IMR-90 (cell line): ENCODE measurements at regions not wholly inside any gene's neighbourhood (a gene's known extent, or its start where the extent isn't known, plus 50 kb on each side); places are given as distances from the start of the nearest gene placed in this dataset.

Source experiments
- ATAC-seq: fragments of 200-7000 bp; cut with Tn5 transposase; 2 replicates; pipeline ENCODE4 v1.9.1; 2020; ENCODE audit warnings: low read depth, mild to moderate bottlenecking, moderate library complexity
- BruUV-seq: library from RNA; stranded (reverse); fragments of 400-500 nt; replicated peaks from 2 replicates; lab custom pipeline; 2021; lab: Mats Ljungman, UMichigan
- CTCF ChIA-PET: fragments of 300-600 bp; formaldehyde crosslinking; extraction: SDS; loops from one replicate; lab custom pipeline; 2021; ENCODE audit warnings: antibody characterized with exemption; lab: Yijun Ruan, JAX
- POLR2A ChIA-PET: fragments of 300-600 bp; sonication (Branson Sonifier 250); formaldehyde crosslinking; loops from one replicate; lab custom pipeline; 2022; ENCODE audit warnings: antibody characterized with exemption; ENCODE audit not compliant: unreplicated experiment; lab: Charles Lee
- DNase-seq: peaks from one replicate; pipeline ENCODE4 v3.0.0; 2013
- H2AFZ ChIP-seq: replicated peaks from 2 replicates; pipeline ENCODE3; 2013; ENCODE audit warnings: low read length, mild to moderate bottlenecking; ENCODE audit not compliant: poor library complexity
- H2AK5ac ChIP-seq: 2 replicates; pipeline ENCODE4 v1.6.1; 2013; ENCODE audit warnings: low read depth, low read length, inconsistent platforms
- H2AK9ac ChIP-seq: replicated peaks from 2 replicates; pipeline ENCODE3; 2013; ENCODE audit warnings: mild to moderate bottlenecking, low read depth, low read length, moderate library complexity; ENCODE audit not compliant: poor library complexity
- H2BK120ac ChIP-seq: 2 replicates; pipeline ENCODE4 v1.6.1; 2013; ENCODE audit warnings: low read depth, low read length, inconsistent platforms
- H2BK15ac ChIP-seq: 3 replicates; pipeline ENCODE4 v1.6.1; 2013; ENCODE audit warnings: low read depth, low read length, inconsistent platforms
- H2BK20ac ChIP-seq: 2 replicates; pipeline ENCODE4 v1.6.1; 2013; ENCODE audit warnings: low read depth, mild to moderate bottlenecking, inconsistent platforms, low read length, moderate library complexity
- H2BK5ac ChIP-seq: 2 replicates; pipeline ENCODE4 v1.6.1; 2013; ENCODE audit warnings: mild to moderate bottlenecking, low read depth, low read length, inconsistent platforms; ENCODE audit not compliant: poor library complexity, severe bottlenecking
- H3K14ac ChIP-seq: replicated peaks from 2 replicates; pipeline ENCODE4 v1.6.1; 2013; ENCODE audit warnings: low read depth, low read length, inconsistent platforms
- H3K18ac ChIP-seq: 2 replicates; pipeline ENCODE4 v1.6.1; 2013; ENCODE audit warnings: low read depth, low read length, control low read depth
- H3K23ac ChIP-seq: 2 replicates; pipeline ENCODE4 v1.6.1; 2013; ENCODE audit warnings: low read depth, low read length, inconsistent platforms
- H3K27ac ChIP-seq: 2 replicates; pipeline ENCODE4 v1.5.1; 2013; ENCODE audit warnings: mild to moderate bottlenecking, control low read depth, low read length; ENCODE audit not compliant: insufficient read depth
- H3K27me3 ChIP-seq: 2 replicates; pipeline ENCODE4 v1.6.1; 2013; ENCODE audit warnings: low read length; ENCODE audit not compliant: control insufficient read depth, insufficient read depth
- H3K36me3 ChIP-seq: 2 replicates; pipeline ENCODE4 v1.6.1; 2013; ENCODE audit warnings: low read length, mixed read lengths; ENCODE audit not compliant: control insufficient read depth, insufficient read depth
- H3K4ac ChIP-seq: 2 replicates; pipeline ENCODE4 v1.6.1; 2013; ENCODE audit warnings: low read depth, low read length, inconsistent platforms
- H3K4me1 ChIP-seq: 2 replicates; pipeline ENCODE4 v1.6.1; 2013; ENCODE audit warnings: low read length, mixed read lengths; ENCODE audit not compliant: control insufficient read depth, insufficient read depth
- H3K4me2 ChIP-seq: 2 replicates; pipeline ENCODE4 v1.6.1; 2013; ENCODE audit warnings: low read depth, mild to moderate bottlenecking, control low read depth, low read length, moderate library complexity
- H3K4me3 ChIP-seq: 2 replicates; pipeline ENCODE4 v1.5.1; 2013; ENCODE audit warnings: low read depth, mild to moderate bottlenecking, control low read depth, low read length, moderate library complexity; ENCODE audit not compliant: insufficient read depth
- H3K56ac ChIP-seq: 2 replicates; pipeline ENCODE4 v1.6.1; 2013; ENCODE audit warnings: low read length, inconsistent platforms; ENCODE audit not compliant: insufficient read depth; ENCODE audit errors: extremely low read depth
- H3K79me1 ChIP-seq, 2 experiments: 2 replicates each; pipeline ENCODE4 v1.6.1; 2013; ENCODE audit warnings: low read length in 2 of 2, inconsistent platforms in 1 of 2, low read depth in 1 of 2
- H3K9ac ChIP-seq: 2 replicates; pipeline ENCODE4 v1.6.1; 2013; ENCODE audit warnings: low read depth, low read length, control low read depth
- H3K9me1 ChIP-seq: 2 replicates; pipeline ENCODE4 v1.6.1; 2013; ENCODE audit warnings: low read length, inconsistent platforms; ENCODE audit not compliant: insufficient read depth
- H3K9me3 ChIP-seq: 2 replicates; pipeline ENCODE4 v1.6.1; 2013; ENCODE audit warnings: low read length; ENCODE audit not compliant: control insufficient read depth, insufficient read depth
- H4K20me1 ChIP-seq: 2 replicates; pipeline ENCODE4 v1.6.1; 2013; ENCODE audit warnings: low read length, inconsistent platforms; ENCODE audit not compliant: insufficient read depth
- H4K5ac ChIP-seq: 2 replicates; pipeline ENCODE4 v1.6.1; 2013; ENCODE audit warnings: mild to moderate bottlenecking, low read depth, low read length, control low read depth
- H4K8ac ChIP-seq, 2 experiments: 2 replicates each; pipeline ENCODE4 v1.6.1; 2013; ENCODE audit warnings: low read depth in 2 of 2, low read length in 2 of 2, control low read depth in 1 of 2, inconsistent platforms in 1 of 2
- H4K91ac ChIP-seq: 2 replicates; pipeline ENCODE4 v1.6.1; 2013; ENCODE audit warnings: low read depth, low read length, inconsistent platforms; ENCODE audit not compliant: insufficient read depth
- BHLHE40 ChIP-seq: fragments of 150-350 bp; IDR thresholded peaks from 2 replicates; pipeline ENCODE4 v1.6.1; 2016; ENCODE audit warnings: mild to moderate bottlenecking, low read depth, low read length
- CEBPB ChIP-seq: IDR thresholded peaks from 2 replicates; pipeline ENCODE4 v1.6.1; 2012; ENCODE audit warnings: low read depth, low read length, improper control_type of control experiment
- CHD1 ChIP-seq: IDR thresholded peaks from 2 replicates; pipeline ENCODE4 v1.6.1; 2012; ENCODE audit warnings: low read depth, low read length, improper control_type of control experiment
- CTCF ChIP-seq: conservative IDR thresholded peaks from 2 replicates; pipeline ENCODE4 v1.5.1; 2012; ENCODE audit warnings: mild to moderate bottlenecking, low read depth, low read length, improper control_type of control experiment
- ELK1 ChIP-seq: fragments of 150-350 bp; IDR thresholded peaks from 2 replicates; pipeline ENCODE4 v1.6.1; 2016; ENCODE audit warnings: low read depth, mild to moderate bottlenecking, low read length, moderate library complexity, borderline replicate concordance
- FOS ChIP-seq: fragments of 150-350 bp; IDR thresholded peaks from 2 replicates; pipeline ENCODE4 v1.6.1; 2016; ENCODE audit warnings: low read depth, low read length
- MAFK ChIP-seq: IDR thresholded peaks from 2 replicates; pipeline ENCODE4 v1.6.1; 2012; ENCODE audit warnings: low read depth, low read length, improper control_type of control experiment
- MAZ ChIP-seq: IDR thresholded peaks from 2 replicates; pipeline ENCODE4 v1.6.1; 2012; ENCODE audit warnings: low read depth, mild to moderate bottlenecking, low read length, improper control_type of control experiment, moderate library complexity, borderline replicate concordance
- MXI1 ChIP-seq: IDR thresholded peaks from 2 replicates; pipeline ENCODE4 v1.6.1; 2012; ENCODE audit warnings: low read depth, mild to moderate bottlenecking, low read length, moderate library complexity, borderline replicate concordance
- NFE2L2 ChIP-seq: fragments of 150-350 bp; IDR thresholded peaks from 2 replicates; pipeline ENCODE4 v1.6.1; 2016; ENCODE audit warnings: low read depth, mild to moderate bottlenecking, low read length
- POLR2A ChIP-seq: IDR thresholded peaks from 2 replicates; pipeline ENCODE4 v1.6.1; 2012; ENCODE audit warnings: mild to moderate bottlenecking, low read depth, low read length
- RAD21 ChIP-seq: IDR thresholded peaks from 2 replicates; pipeline ENCODE4 v1.6.1; 2012; ENCODE audit warnings: low read length, improper control_type of control experiment
- RCOR1 ChIP-seq: IDR thresholded peaks from 2 replicates; pipeline ENCODE4 v1.6.1; 2012; ENCODE audit warnings: mild to moderate bottlenecking, low read length, improper control_type of control experiment; ENCODE audit not compliant: insufficient replicate concordance
- RFX5 ChIP-seq: IDR thresholded peaks from 2 replicates; pipeline ENCODE4 v1.8.0; 2012; ENCODE audit warnings: low read depth, mild to moderate bottlenecking, low read length, moderate library complexity
- SMC3 ChIP-seq: fragments of 150-350 bp; IDR thresholded peaks from 2 replicates; pipeline ENCODE4 v1.6.1; 2016; ENCODE audit warnings: low read depth, mild to moderate bottlenecking, antibody characterized with exemption, low read length, moderate library complexity
- USF2 ChIP-seq: fragments of 150-350 bp; IDR thresholded peaks from 2 replicates; pipeline ENCODE4 v1.6.1; 2017; ENCODE audit warnings: mild to moderate bottlenecking, antibody characterized with exemption, low read length, low read depth
- WGBS, 2 experiments: methylation state at CpG; one replicate each; pipeline versions ENCODE4 v1.1.5 to v1.1.7; 2013; ENCODE audit warnings: missing lambda C conversion rate in 2 of 2; ENCODE audit not compliant: insufficient read length in 1 of 2; ENCODE audit errors: extremely low coverage in 2 of 2; 5-methylcytosine and 5-hydroxymethylcytosine counted together
- dilution Hi-C: fragments of 300-500 bp; cut with HindIII; formaldehyde crosslinking; loops from one replicate; pipeline ENCODE4 v1.14.3; 2018; ENCODE audit warnings: low sequenced_read_pairs; ENCODE audit not compliant: unreplicated experiment
- in situ Hi-C: fragments of 300-500 bp; cut with MboI; formaldehyde crosslinking; loops from 3 replicates; pipeline ENCODE4 v1.14.3; 2019; ENCODE audit warnings: low sequenced_read_pairs, inconsistent platforms, mixed read lengths
- intact Hi-C: fragments of 100-400 bp; cut with micrococcal nuclease; formaldehyde crosslinking; loops from 2 replicates; pipeline ENCODE4 v1.10.0; 2022

- H3K27me3 ChIP-seq: no peaks in the 10 kb centered on the region
- no peaks in the 10 kb centered on the region for H4K20me1 ChIP-seq
- no peaks in the 10 kb centered on the region for H3K36me3 ChIP-seq
- in situ Hi-C loops: no loop called here
- POLR2A ChIA-PET: no interaction called here
- H2AK9ac ChIP-seq: no peak overlapping the region
- no peak overlapping the region for H3K18ac ChIP-seq
- H3K23ac ChIP-seq: no peak overlapping the region
- no peak overlapping the region for H4K91ac ChIP-seq
- no peaks in the 10 kb centered on the region for H3K9me3 ChIP-seq
- no peak overlapping the region for H2AK5ac ChIP-seq
- H3K4me1 ChIP-seq: peaks cover 4% of the 10 kb centered on the region; the same call in 1 of the 2 replicates
- no peak overlapping the region for H3K27ac ChIP-seq
- no peak overlapping the region for H4K8ac ChIP-seq
- no peak overlapping the region for H3K4ac ChIP-seq
- H3K56ac ChIP-seq: no peak overlapping the region
- no peak overlapping the region for H4K5ac ChIP-seq
- dilution Hi-C loops: no loop called here
- H3K4me2 ChIP-seq: no peak overlapping the region
- CTCF ChIA-PET: interaction anchor here (0.6 kb wide), 1 partner anchor 395 kb away, joined by 3 read pairs; no protein-coding TSS in a partner anchor
- H2BK5ac ChIP-seq: no peak overlapping the region
- H3K14ac ChIP-seq: no peak overlapping the region
- H3K9ac ChIP-seq: no peak overlapping the region
- H2BK120ac ChIP-seq: no peak overlapping the region
- H2AFZ ChIP-seq: no peak overlapping the region
- intact Hi-C loops: no loop called here
- no peak overlapping the region for H3K4me3 ChIP-seq
- BruUV-seq: no TSS peak
- no peak overlapping the region for H2BK15ac ChIP-seq
- H2BK20ac ChIP-seq: no peak overlapping the region
- WGBS, 2 experiments: no CpG with 5 or more reads among the region's 1 CpG
- no peaks in the 10 kb centered on the region for H3K79me1 ChIP-seq
- no peak for ATAC-seq
- no peak for DNase-seq
- TF ChIP-seq BHLHE40 (no peak), RCOR1 (no peak), RAD21 (no peak), CTCF (no peak), CEBPB (no peak), MAZ (no peak), CHD1 (no peak), NFE2L2 (no peak), ELK1 (no peak), SMC3 (no peak), FOS (no peak), RFX5 (no peak), USF2 (no peak), MAFK (no peak), POLR2A (no peak), MXI1 (no peak)
- no peaks in the 10 kb centered on the region; the same call in 1 of the 2 replicates for H3K9me1 ChIP-seq
Measured at GRCh38 chr1:56426587-56427381, 152.6 kb downstream of the PLPP3 start.
